Inferior parietal cortex (tissue), 1 donor: ENCODE measurements at regions not wholly inside any gene's neighbourhood (a gene's known extent, or its start where the extent isn't known, plus 50 kb on each side); places are given as distances from the start of the nearest gene placed in this dataset.

Experiments
- DNase-seq: peaks from one replicate; pipeline ENCODE4 v3.0.0-alpha.2; 2016; ENCODE audit errors: extremely low spot score

GRCh38 chr13:62696490-62696889, 1280.8 kb upstream of the PCDH20 start:
- DNase-seq, result no peak

- no peak for DNase-seq
Observed at GRCh38 chr13:62687732-62688131, 1272.1 kb upstream of the PCDH20 start.

- no peak for DNase-seq
Observed at GRCh38 chr13:62684359-62684758, 1268.7 kb upstream of the PCDH20 start.

GRCh38 chr13:62682788-62683187, 1267.1 kb upstream of the PCDH20 start:
- no peak for DNase-seq

- no peak for DNase-seq
Observed at GRCh38 chr13:62678039-62678438, 1262.4 kb upstream of the PCDH20 start.

- DNase-seq, result no peak
Observed at GRCh38 chr13:62663767-62664166, 1248.1 kb upstream of the PCDH20 start.

GRCh38 chr13:62659365-62659764, 1243.7 kb upstream of the PCDH20 start:
- no peak for DNase-seq

GRCh38 chr13:62653371-62653770, 1237.7 kb upstream of the PCDH20 start:
- no peak for DNase-seq

GRCh38 chr13:62643799-62644524, 1228.3 kb upstream of the PCDH20 start:
- no peak for DNase-seq

GRCh38 chr13:62643007-62643483, 1227.4 kb upstream of the PCDH20 start:
- no peak for DNase-seq

- DNase-seq, result no peak
Observed at GRCh38 chr13:62635161-62635560, 1219.5 kb upstream of the PCDH20 start.

- no peak for DNase-seq
Observed at GRCh38 chr13:62633448-62633847, 1217.8 kb upstream of the PCDH20 start.

- no peak for DNase-seq
Observed at GRCh38 chr13:62631619-62632018, 1216.0 kb upstream of the PCDH20 start.

- no peak for DNase-seq
Observed at GRCh38 chr13:62631124-62631523, 1215.5 kb upstream of the PCDH20 start.

GRCh38 chr13:62629618-62630017, 1214.0 kb upstream of the PCDH20 start:
- DNase-seq, result no peak

- DNase-seq, result no peak
Observed at GRCh38 chr13:62627226-62627625, 1211.6 kb upstream of the PCDH20 start.

GRCh38 chr13:62626771-62627170, 1211.1 kb upstream of the PCDH20 start:
- DNase-seq, result no peak

- no peak for DNase-seq
Observed at GRCh38 chr13:62625214-62625881, 1209.7 kb upstream of the PCDH20 start.

GRCh38 chr13:62613819-62614218, 1198.2 kb upstream of the PCDH20 start:
- no peak for DNase-seq

GRCh38 chr13:62611343-62611742, 1195.7 kb upstream of the PCDH20 start:
- no peak for DNase-seq

GRCh38 chr13:62598708-62599107, 1183.1 kb upstream of the PCDH20 start:
- DNase-seq, result no peak

- no peak for DNase-seq
Observed at GRCh38 chr13:62595976-62596375, 1180.3 kb upstream of the PCDH20 start.

- DNase-seq, result no peak
Observed at GRCh38 chr13:62593804-62594203, 1178.2 kb upstream of the PCDH20 start.
